Activated naive CD4-positive, alpha-beta T cell treated with anti-CD3 and anti-CD28 coated beads, Interleukin-2, amount 10 ng/mL, durations not matched to agents 7 days and 5 days (primary cell): ENCODE measurements at regions not wholly inside any gene's neighbourhood (a gene's known extent, or its start where the extent isn't known, plus 50 kb on each side); places are given as distances from the start of the nearest gene placed in this dataset.
"Not testable (repeated sequence)": the region's sequence is repeated elsewhere in the genome, so short reads cannot be mapped to it uniquely, and the experiment has no call there.

Experiments used
- CTCF ChIA-PET: fragments of 350-600 bp; sonication (Branson Sonifier 250); formaldehyde crosslinking; loops from one replicate; lab custom pipeline; 2021; ENCODE audit warnings: antibody characterized with exemption; lab: Charles Lee
- DNase-seq: peaks from one replicate; pipeline ENCODE4 v3.0.0-alpha.2; 2020
- H3K27ac Mint-ChIP-seq: one replicate; pipeline ENCODE4 v1.8.0; 2021; ENCODE audit warnings: mild to moderate bottlenecking, moderate library complexity, mixed read lengths
- H3K27me3 Mint-ChIP-seq: one replicate; pipeline ENCODE4 v1.8.0; 2021; ENCODE audit warnings: mild to moderate bottlenecking, mixed read lengths
- H3K36me3 Mint-ChIP-seq: one replicate; pipeline ENCODE4 v1.8.0; 2021; ENCODE audit warnings: mixed read lengths
- H3K4me1 Mint-ChIP-seq: one replicate; pipeline ENCODE4 v1.8.0; 2021; ENCODE audit warnings: mixed read lengths
- H3K4me3 Mint-ChIP-seq: one replicate; pipeline ENCODE4 v1.8.0; 2021; ENCODE audit warnings: mild to moderate bottlenecking, moderate library complexity, mixed read lengths
- H3K9me3 Mint-ChIP-seq: one replicate; pipeline ENCODE4 v1.8.0; 2021; ENCODE audit warnings: mixed read lengths

DNA sequence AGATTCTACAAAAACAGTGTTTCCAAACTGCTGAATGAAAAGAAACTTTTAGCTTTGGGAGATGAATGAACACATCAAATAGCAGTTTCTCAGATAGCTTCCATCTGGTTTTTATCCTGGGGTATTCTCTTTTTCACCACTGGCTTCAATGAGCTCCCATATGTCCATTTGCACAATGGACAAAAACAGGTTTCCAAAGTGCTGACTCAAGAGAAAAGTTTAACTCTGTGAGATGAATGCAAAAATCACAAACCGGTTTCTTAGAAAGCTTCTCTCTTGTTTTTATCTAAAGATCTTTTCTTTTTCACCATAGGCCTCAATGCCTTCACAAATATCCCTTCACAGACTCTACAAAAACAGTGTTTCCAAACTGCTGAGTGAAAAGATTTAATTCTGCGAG lies 1089.2 kb downstream of the PRIM2 start:
- CTCF ChIA-PET, H3K4me1 Mint-ChIP-seq, H3K36me3 Mint-ChIP-seq, DNase-seq, H3K27ac Mint-ChIP-seq, H3K4me3 Mint-ChIP-seq, H3K27me3 Mint-ChIP-seq: not testable (repeated sequence)
- H3K9me3 Mint-ChIP-seq: peaks cover 44% of the 10 kb centered on the region

DNA sequence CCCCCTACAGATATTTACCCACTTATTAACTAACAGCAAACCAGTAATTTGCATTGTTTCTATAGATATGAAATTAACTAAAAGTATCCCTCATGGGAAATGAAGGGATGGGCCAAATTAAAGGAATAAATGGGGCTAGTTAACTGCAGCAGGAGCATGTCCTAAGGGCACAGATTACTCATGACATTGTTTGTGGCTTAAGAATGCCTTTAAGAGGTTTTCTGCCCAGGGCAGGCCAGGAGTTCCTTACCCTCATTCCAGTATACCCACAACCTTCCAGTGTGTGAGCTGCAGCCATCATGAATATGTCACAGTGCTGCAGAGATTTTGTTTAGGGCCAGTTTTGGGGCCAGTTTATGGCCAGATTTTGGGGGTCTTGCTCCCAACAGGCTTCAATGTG lies 1101.9 kb downstream of the PRIM2 start:
- Mint-ChIP-seq H3K27ac (no peak overlapping the region), H3K9me3 (peaks cover 26% of the 10 kb centered on the region), H3K27me3 (no peaks in the 10 kb centered on the region), H3K4me1 (no peaks in the 10 kb centered on the region), H3K4me3 (no peak overlapping the region), H3K36me3 (no peaks in the 10 kb centered on the region)
- CTCF ChIA-PET: no interaction called here
- DNase-seq: no peak
